Neural cell (in vitro differentiated cells): ENCODE measurements at regions not wholly inside any gene's neighbourhood (a gene's known extent, or its start where the extent isn't known, plus 50 kb on each side); places are given as distances from the start of the nearest gene placed in this dataset.
"Not testable (repeated sequence)": the region's sequence is repeated elsewhere in the genome, so short reads cannot be mapped to it uniquely, and the experiment has no call there.

ENCODE experiments used
- H2AFZ ChIP-seq: fragments of 200-600, 300-800 bp; sonication (generic), shearing (Covaris generic); 2 replicates; pipeline ENCODE4 v1.6.0; 2014; ENCODE audit warnings: low read depth, mild to moderate bottlenecking, antibody characterized with exemption, low read length, moderate library complexity
- H3F3A ChIP-seq: fragments of 200-600 bp; shearing (Covaris generic); 2 replicates; pipeline ENCODE4 v1.6.1; 2016; ENCODE audit warnings: mild to moderate bottlenecking, moderate library complexity, mixed read lengths, antibody characterized with exemption, low read length; ENCODE audit not compliant: insufficient read depth, poor library complexity, severe bottlenecking
- H3K27ac ChIP-seq: fragments of 200-600, 300-800 bp; sonication (generic), shearing (Covaris generic); 2 replicates; pipeline ENCODE4 v1.5.1; 2014; ENCODE audit warnings: mild to moderate bottlenecking, low read length, moderate library complexity
- H3K27me3 ChIP-seq: fragments of 300-800, 200-600 bp; sonication (generic), shearing (Covaris generic); 2 replicates; pipeline ENCODE4 v1.6.0; 2014; ENCODE audit warnings: mild to moderate bottlenecking, low read depth, low read length, moderate library complexity; ENCODE audit not compliant: insufficient read depth
- H3K36me3 ChIP-seq: fragments of 300-800, 200-600 bp; sonication (generic), shearing (Covaris generic); 2 replicates; pipeline ENCODE4 v1.5.1; 2014; ENCODE audit warnings: mild to moderate bottlenecking, antibody characterized with exemption, low read length, moderate library complexity; ENCODE audit not compliant: insufficient read depth
- H3K4me2 ChIP-seq: fragments of 300-800, 200-600 bp; sonication (generic), shearing (Covaris generic); 2 replicates; pipeline ENCODE4 v1.6.0; 2014; ENCODE audit warnings: mild to moderate bottlenecking, low read length
- H3K4me3 ChIP-seq: fragments of 300-800, 200-600 bp; sonication (generic), shearing (Covaris generic); 2 replicates; pipeline ENCODE4 v1.5.1; 2014; ENCODE audit warnings: mild to moderate bottlenecking, low read length, moderate library complexity
- H3K79me2 ChIP-seq: fragments of 200-600 bp; shearing (Covaris generic); replicated peaks from 2 replicates; pipeline ENCODE4 v1.6.0; 2014; ENCODE audit warnings: mild to moderate bottlenecking, low read length, moderate library complexity; ENCODE audit not compliant: insufficient read depth
- H3K9ac ChIP-seq: fragments of 300-800, 200-600 bp; sonication (generic), shearing (Covaris generic); 2 replicates; pipeline ENCODE4 v1.6.1; 2016; ENCODE audit warnings: mild to moderate bottlenecking, low read length, mixed read lengths
- H3K9me2 ChIP-seq: fragments of 200-600 bp; shearing (Covaris generic); 2 replicates; pipeline ENCODE4 v1.6.1; 2016; ENCODE audit warnings: mild to moderate bottlenecking, low read length, mixed read lengths; ENCODE audit not compliant: insufficient read depth
- H3K9me3 ChIP-seq: fragments of 200-600, 300-800 bp; sonication (generic), shearing (Covaris generic); 2 replicates; pipeline ENCODE4 v1.6.1; 2016; ENCODE audit warnings: mild to moderate bottlenecking, mixed run types, low read length, moderate library complexity, mixed read lengths
- H4K20me1 ChIP-seq: fragments of 200-600 bp; shearing (Covaris generic); 2 replicates; pipeline ENCODE4 v1.6.1; 2016; ENCODE audit warnings: mild to moderate bottlenecking, mixed run types; ENCODE audit not compliant: insufficient read depth
- CTCF ChIP-seq: fragments of 450-650 bp; IDR thresholded peaks from 2 replicates; pipeline ENCODE4 v1.5.1; 2014; ENCODE audit warnings: antibody characterized with exemption, mild to moderate bottlenecking, moderate library complexity; ENCODE audit not compliant: poor library complexity, severe bottlenecking
- EP300 ChIP-seq: fragments of 450-650 bp; conservative IDR thresholded peaks from 2 replicates; pipeline ENCODE4 v1.6.1; 2014; ENCODE audit warnings: antibody characterized with exemption, mild to moderate bottlenecking, moderate library complexity; ENCODE audit not compliant: poor library complexity, severe bottlenecking
- EZH2 ChIP-seq: fragments of 200-600, 300-800 bp; shearing (Covaris generic), sonication (generic); IDR thresholded peaks from 2 replicates; pipeline ENCODE4 v1.6.1; 2014; ENCODE audit warnings: antibody characterized with exemption, low read length, borderline replicate concordance, mild to moderate bottlenecking; ENCODE audit not compliant: insufficient read depth, poor library complexity, severe bottlenecking
- MXI1 ChIP-seq: fragments of 450-650 bp; conservative IDR thresholded peaks from 2 replicates; pipeline ENCODE4 v1.6.1; 2014; ENCODE audit warnings: antibody characterized with exemption, mild to moderate bottlenecking; ENCODE audit not compliant: poor library complexity, severe bottlenecking
- POLR2AphosphoS5 ChIP-seq: IDR thresholded peaks from 2 replicates; pipeline ENCODE4 v1.6.1; 2012
- RAD21 ChIP-seq: fragments of 450-650 bp; conservative IDR thresholded peaks from 2 replicates; pipeline ENCODE4 v1.6.1; 2014; ENCODE audit warnings: antibody characterized with exemption, mild to moderate bottlenecking, moderate library complexity
- REST ChIP-seq: IDR thresholded peaks from 2 replicates; pipeline ENCODE4 v1.6.1; 2012; ENCODE audit warnings: borderline replicate concordance
- SMC3 ChIP-seq: fragments of 450-650 bp; conservative IDR thresholded peaks from 2 replicates; pipeline ENCODE4 v1.6.1; 2014; ENCODE audit warnings: antibody characterized with exemption, mild to moderate bottlenecking, moderate library complexity; ENCODE audit not compliant: poor library complexity
- TAF1 ChIP-seq: IDR thresholded peaks from 2 replicates; pipeline ENCODE4 v1.6.1; 2012; ENCODE audit warnings: low read depth

GRCh38 chr1:55300975-55301374 lies 85.8 kb upstream of the USP24 start:
- Histone ChIP-seq H4K20me1 (no peaks in the 10 kb centered on the region), H2AFZ (no peak overlapping the region), H3K79me2 (no peaks in the 10 kb centered on the region), H3K27me3 (no peaks in the 10 kb centered on the region), H3F3A (no peaks in the 10 kb centered on the region), H3K36me3 (no peaks in the 10 kb centered on the region), H3K27ac (no peak overlapping the region), H3K9me2 (no peaks in the 10 kb centered on the region), H3K9me3 (no peaks in the 10 kb centered on the region), H3K4me2 (no peak overlapping the region), H3K4me3 (no peak overlapping the region), H3K9ac (no peak overlapping the region)
- no peak for TF ChIP-seq MXI1
- TF ChIP-seq TAF1 = no peak
- no peak for TF ChIP-seq REST
- TF ChIP-seq RAD21 = no peak
- TF ChIP-seq SMC3 = no peak
- no peak for TF ChIP-seq POLR2AphosphoS5
- no peak for TF ChIP-seq CTCF
- no peak for TF ChIP-seq EP300
- no peak for TF ChIP-seq EZH2

GRCh38 chr1:55298167-55298894 lies 83.2 kb upstream of the USP24 start:
- no peaks in the 10 kb centered on the region for H3K36me3 ChIP-seq
- H3K27me3 ChIP-seq = no peaks in the 10 kb centered on the region
- no peak overlapping the region for H3K4me2 ChIP-seq
- H3F3A ChIP-seq = no peaks in the 10 kb centered on the region
- H2AFZ ChIP-seq = no peak overlapping the region
- H3K9ac ChIP-seq = no peak overlapping the region
- H3K4me3 ChIP-seq = no peak overlapping the region
- no peaks in the 10 kb centered on the region for H4K20me1 ChIP-seq
- TF ChIP-seq MXI1 (no peak), TAF1 (no peak), EP300 (no peak), RAD21 (no peak), REST (no peak), EZH2 (no peak), SMC3 (no peak), POLR2AphosphoS5 (no peak), CTCF (no peak)
- H3K9me3 ChIP-seq = no peaks in the 10 kb centered on the region
- no peak overlapping the region for H3K27ac ChIP-seq
- no peaks in the 10 kb centered on the region for H3K79me2 ChIP-seq
- no peaks in the 10 kb centered on the region for H3K9me2 ChIP-seq

- not testable (repeated sequence) for H3K4me2 ChIP-seq, H3K4me3 ChIP-seq, H3K27me3 ChIP-seq, H3K9me2 ChIP-seq, H3K36me3 ChIP-seq, H3K79me2 ChIP-seq, H3F3A ChIP-seq, H3K9me3 ChIP-seq, H4K20me1 ChIP-seq, H3K27ac ChIP-seq, H2AFZ ChIP-seq, H3K9ac ChIP-seq
Observed at GRCh38 chr1:55296247-55296646, 81.1 kb upstream of the USP24 start.
